Stimulated activated CD4-positive, alpha-beta T cell treated with anti-CD3 and anti-CD28 coated beads, Interleukin-2, amount 100 ng/mL, for 24 hours (primary cell): ENCODE measurements at regions not wholly inside any gene's neighbourhood (a gene's known extent, or its start where the extent isn't known, plus 50 kb on each side); places are given as distances from the start of the nearest gene placed in this dataset.
"Not testable (repeated sequence)": the region's sequence is repeated elsewhere in the genome, so short reads cannot be mapped to it uniquely, and the experiment has no call there.

ENCODE experiments used
- DNase-seq, 2 donors: peaks; one replicate each; pipeline ENCODE4 v3.0.0-alpha.2; 2020

- DNase-seq, result no peak
Measured at GRCh38 chr1:200496937-200497336, 87.1 kb upstream of the ZNF281 start.

- no peak for DNase-seq
Measured at GRCh38 chr1:200495901-200496300, 86.1 kb upstream of the ZNF281 start.

- no peak for DNase-seq
Measured at GRCh38 chr1:200493344-200493743, 83.5 kb upstream of the ZNF281 start.

DNA sequence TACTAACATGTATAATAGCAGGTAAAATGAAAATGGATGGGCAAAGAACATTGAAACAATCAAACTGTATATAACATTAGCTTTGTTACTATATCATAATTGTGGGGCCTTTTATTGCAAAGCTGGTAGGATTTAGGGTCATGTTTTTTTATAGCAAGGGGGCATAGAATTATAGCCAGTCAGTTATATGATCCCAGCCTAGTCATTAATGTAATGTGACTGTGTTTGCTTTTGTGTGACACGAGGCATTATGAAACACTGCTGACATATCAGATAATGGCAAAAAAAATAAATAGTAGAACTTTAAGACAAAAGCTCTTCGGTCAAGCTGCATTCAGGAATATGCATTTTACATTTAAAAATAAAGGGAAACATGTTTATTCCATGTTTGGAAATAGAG, 81.3 kb upstream of the ZNF281 start:
- no peak for DNase-seq

GRCh38 chr1:200490183-200490582, 80.3 kb upstream of the ZNF281 start:
- no peak for DNase-seq

DNA sequence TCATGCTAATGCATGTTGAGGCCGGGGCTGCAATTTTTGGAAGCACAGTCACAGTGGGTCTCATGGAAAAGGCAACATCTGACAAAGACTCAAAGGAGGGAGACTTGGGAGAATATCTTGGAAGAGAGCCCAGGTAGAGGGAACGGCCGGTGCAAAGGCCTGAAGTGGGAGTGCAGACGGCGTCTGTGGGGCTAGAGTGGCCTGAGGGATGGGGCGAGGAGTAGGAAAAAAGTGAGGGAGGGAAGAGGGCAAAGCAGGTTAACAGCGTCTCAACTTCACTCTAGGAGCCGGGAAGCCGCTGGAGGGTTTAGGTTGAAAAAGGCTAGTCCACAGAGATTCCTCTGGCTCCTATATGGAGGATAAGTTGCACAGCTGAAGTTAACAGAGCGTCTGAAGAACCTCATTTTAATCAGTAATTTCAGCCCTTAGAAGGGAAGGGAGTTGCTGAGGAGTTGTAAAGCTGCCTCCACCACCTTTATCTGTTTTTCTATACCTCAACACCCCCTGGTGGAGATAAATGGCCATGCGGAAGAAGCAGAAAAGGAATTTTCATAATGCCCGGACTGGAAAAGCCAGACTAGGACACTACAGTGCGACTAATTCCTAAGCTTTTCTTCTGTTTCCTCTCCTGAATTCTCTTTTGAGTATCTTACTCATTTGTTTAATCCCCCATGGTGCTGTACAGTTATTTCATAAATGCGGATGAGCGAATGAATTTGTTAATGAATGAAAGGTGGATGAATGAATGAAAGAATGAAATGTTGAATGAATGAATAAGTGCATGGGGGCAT, 78.7 kb upstream of the ZNF281 start:
- peak; percentile 43 to 56 for DNase-seq

GRCh38 chr1:200487650-200488049, 77.8 kb upstream of the ZNF281 start:
- DNase-seq, result no peak

DNA sequence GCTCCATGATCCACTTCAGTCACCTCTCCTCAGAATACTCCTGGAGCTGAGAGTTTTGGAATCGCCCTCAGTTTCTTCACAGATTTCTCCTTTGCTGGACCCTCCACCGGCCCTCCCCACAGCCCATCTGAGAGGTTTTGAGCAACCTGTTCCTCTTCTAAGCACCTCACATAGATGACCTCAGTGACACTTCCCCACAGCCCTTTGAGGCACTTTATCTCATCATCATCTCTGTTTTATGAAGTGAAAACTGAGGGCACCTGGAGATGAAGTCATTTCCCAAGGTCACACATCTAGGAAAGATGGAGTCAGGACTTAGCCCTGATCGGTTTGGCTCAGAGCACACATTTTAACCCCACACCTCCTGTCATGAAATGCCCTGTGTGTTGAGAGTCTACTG, 76.8 kb upstream of the ZNF281 start:
- no peak for DNase-seq

DNA sequence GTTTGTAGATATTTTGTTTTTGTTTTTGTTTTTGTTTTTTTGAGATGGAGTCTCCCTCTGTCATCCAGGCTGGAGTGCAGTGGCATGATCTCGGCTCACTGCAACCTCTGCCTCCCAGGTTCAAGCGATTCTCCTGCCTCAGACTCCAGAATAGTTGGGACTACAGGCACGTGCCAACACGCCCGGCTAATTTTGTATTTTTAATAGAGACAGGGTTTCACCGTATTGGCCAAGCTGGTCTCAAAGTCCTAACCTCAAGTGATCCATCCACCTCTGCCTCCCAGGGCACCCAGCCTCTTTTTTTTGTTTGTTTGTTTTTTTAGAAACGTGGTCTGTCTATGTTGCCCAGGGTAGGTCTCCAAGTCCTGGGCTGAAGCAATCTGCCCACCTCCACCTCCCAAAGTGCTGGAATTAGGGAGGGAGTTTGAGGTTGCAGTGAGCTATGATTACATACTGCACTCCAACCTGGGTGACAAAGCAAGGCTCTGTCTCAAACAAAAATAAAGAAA, 74.7 kb upstream of the ZNF281 start:
- DNase-seq, result not testable (repeated sequence)

DNA sequence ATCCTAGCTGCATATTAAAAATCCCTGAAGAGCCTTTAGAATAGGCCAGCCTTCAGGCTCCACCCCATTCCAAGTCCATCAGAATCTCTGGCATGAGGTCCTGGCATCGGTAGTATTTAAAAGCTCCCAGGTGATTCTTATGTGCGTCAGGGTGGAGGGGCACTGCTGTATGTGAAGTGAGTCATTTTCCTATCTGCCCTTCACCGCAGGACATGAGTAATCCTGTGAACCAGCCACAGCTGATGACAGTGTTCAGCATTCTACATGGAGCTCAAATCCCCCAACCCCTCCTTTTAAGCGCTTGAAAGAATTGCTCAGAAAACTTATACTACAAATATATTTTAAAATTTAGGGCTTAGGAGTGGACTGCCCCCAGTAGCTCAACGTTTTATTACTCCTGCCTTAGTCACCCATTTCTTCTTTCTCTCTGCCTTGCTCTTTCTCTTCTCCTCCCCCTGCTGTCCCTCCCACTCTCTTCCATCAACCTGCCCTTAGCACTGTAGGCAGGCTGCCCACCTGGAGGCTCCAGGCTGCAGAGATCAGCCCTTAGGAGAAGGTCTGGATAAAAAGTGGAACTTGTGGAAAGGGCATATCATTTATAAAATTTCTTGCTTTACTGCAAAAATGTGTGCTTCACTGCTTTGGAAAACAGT, 73.8 kb upstream of the ZNF281 start:
- peak; percentile 62 to 67 for DNase-seq

GRCh38 chr1:200480964-200481363, 71.1 kb upstream of the ZNF281 start:
- DNase-seq, result no peak

DNA sequence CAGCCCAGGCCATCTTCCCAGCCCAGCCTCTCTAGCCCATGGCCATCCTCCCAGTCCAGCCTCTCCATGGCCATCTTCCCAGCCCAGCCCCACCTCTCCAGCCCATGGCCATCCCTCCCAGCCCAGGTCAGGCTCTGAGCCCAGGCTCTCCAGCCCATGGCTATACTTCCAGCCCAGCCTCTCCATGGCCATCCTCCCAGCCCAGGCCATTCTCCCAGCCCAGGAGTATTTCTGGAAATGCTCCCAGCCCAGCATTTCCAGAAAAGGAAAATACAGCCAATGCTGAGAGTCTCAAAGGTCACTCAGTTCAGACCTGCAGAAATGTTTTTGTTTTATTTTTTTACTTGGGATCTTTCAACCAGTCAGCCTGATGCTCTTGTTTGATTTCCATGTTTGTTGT, 70.0 kb upstream of the ZNF281 start:
- DNase-seq, result no peak

- no peak for DNase-seq
Measured at GRCh38 chr1:200478945-200479558, 69.2 kb upstream of the ZNF281 start.

- DNase-seq, result no peak
Measured at GRCh38 chr1:200478239-200478623, 68.4 kb upstream of the ZNF281 start.

DNA sequence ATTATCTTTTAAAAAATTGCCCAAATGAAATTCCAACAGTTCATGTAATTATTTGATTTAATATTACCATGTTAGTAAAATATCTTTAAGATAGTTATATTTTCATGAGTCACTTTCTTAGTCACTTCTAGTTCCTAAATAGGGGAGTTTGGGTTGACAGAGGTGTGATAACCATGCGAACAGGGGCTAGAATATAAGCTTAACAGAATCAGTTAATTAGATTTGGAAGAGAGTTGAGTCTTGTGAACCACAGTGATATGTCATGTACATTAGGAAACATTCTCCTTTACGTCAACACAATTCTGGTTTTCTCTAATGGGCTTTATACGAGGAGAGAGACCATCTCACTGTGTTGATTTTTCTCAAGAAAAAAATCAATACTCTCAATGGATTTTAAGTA, 64.8 kb upstream of the ZNF281 start:
- DNase-seq, result no peak

DNA sequence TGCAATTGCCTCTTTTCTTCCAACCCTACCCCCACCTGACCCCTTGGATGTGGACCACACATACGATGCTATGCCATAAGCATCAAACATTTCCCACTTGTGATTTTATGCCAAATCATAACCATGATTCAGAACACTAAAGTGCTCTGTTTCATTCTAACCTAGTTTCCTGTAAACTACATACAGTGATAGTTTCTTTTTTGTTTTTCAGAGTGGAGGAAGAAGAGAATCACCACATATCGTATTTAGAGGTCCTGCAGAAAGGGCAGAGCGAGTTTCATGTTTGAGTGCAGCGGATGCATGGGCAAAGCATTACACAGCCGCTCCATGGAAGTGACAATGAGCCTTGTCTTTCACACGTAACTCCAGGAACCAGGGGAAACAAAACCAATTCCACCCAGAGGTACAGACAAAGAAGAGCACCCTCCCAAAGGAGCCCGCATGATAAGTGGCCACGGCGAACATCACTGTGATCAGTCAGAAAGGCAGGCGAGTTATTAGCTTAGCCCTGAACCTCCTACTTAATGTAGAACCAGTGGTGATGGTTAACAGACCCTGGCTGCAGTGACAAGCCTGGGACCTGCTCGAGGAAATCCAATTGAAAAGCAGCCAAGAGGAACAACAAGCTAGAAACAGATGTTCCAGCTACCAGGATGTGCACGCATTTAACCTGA, 64.0 kb upstream of the ZNF281 start:
- DNase-seq, result peak; percentile 18 to 36

DNA sequence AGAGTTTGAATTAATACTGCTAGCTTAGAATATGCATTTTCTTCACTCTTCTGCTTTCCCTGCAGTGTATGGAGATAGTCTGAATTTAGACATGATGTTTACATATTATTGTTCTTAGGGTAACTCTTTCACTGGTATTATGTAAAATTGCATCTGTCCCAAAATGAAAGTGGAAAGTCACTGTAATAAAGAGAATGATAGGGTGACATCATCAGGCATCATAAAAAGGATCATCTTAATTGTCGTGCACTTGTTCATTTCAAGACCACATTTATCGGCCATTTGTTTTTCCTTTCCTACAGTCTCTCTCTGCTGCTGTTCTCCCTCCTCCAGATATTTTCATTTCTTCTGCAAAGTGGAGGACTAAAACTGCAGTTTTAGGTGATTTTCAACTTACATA, 61.9 kb upstream of the ZNF281 start:
- DNase-seq, result no peak

DNA sequence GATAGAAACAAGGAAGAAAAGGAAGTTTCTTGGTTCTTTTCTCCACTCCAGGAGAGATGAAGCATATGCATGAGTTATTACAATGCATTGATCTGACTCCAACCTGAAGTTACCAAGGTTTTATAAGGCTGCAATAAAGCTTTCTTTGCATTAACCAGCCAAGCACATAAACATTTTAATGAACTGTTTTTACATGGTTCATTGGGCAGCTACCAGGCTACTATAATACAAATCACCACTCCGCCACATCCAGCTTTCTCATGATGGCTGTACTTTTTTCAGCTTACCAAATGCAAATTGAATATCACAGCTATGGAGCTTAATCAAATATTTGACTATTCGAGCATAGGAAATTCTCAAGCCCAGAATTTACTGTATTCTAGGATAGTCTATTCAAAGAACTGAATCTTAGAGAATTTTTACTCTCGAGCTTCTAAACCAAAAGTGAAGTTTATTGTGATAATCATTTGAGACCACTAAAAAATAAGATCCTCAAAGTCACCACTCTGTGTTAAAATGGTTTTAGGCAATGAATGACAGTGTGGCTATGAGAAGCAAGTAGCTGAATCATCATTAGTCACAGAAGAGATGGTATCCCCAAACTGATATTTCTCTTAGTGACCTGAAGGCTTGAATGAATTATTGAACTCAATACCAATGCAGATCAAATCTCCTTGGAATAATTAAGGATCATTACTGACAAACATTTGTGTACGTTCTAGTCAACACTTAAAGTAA, 58.6 kb upstream of the ZNF281 start:
- DNase-seq, result no peak

DNA sequence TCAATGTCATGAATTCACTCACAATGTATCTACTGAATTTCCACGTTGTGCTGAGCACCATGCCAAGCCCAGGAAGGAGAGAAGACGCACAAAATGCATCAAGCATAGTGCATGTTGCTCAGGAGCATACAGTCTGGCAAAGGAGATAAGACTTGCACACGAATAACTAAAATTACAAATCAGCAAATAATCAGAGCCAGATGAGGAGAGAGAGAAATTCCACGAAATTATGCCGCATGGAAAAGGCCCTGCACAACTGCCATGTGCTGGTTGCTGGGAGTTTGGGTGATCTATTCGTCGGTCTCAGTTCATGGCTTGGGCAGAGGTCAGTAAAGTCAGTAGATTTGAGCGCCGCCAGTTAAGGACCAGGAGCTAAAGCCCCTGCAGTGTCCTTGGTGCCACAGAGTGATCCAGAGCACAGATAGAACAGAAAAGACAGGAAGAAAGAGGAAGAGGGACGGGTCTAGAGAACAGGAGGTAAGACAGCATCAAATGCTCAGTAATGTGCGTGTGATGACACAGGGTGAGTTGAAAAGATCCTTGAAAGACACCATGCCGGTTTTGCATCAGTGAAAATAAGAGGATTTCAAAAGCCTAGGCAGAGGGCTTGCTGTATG, 55.1 kb upstream of the ZNF281 start:
- DNase-seq, result no peak
